ENCODE measurements at regions not wholly inside any gene's neighbourhood (a gene's known extent, or its start where the extent isn't known, plus 50 kb on each side); places are given as distances from the start of the nearest gene placed in this dataset.
"Not testable (repeated sequence)": the region's sequence is repeated elsewhere in the genome, so short reads cannot be mapped to it uniquely, and the experiment has no call there.

DNA sequence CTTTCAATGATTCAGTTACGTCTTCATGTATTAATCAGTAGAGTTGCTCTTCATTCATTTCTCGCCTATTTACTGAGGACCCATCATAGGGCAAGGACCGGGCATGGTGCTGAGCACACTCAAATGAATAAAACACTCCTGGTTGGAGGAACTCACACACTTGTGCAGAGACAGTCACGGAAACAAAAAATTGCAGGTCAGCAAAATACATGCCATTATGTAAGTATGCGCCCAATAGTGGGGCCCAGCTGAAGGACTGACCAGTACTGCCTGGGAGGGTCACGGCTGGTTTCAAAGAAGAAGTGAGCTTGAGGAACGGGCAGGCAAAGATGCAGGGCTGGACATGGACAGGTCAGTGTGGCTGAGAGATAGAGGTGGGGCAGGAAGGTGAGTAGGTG, 102.9 kb downstream of the DDX1 start:
- Histone ChIP-seq H3K9me3 (no peaks in the 10 kb centered on the region), H3K4me3 (no peak overlapping the region), H3K4me1 (no peaks in the 10 kb centered on the region), H3K36me3 (no peaks in the 10 kb centered on the region), H3K27ac (no peak overlapping the region), H3K27me3 (no peaks in the 10 kb centered on the region)
- intact Hi-C loops (cut with DNase I; ENCODE audit: low total_unique reads) (no loop called here), in situ Hi-C loops (cut with MboI; ENCODE audit: low sequenced_read_pairs in 4 of 4) (no loop called here)
- no peak for TF ChIP-seq POLR2A (IDR thresholded peaks at IDR 0.05)
- TF ChIP-seq, protein P1, sequence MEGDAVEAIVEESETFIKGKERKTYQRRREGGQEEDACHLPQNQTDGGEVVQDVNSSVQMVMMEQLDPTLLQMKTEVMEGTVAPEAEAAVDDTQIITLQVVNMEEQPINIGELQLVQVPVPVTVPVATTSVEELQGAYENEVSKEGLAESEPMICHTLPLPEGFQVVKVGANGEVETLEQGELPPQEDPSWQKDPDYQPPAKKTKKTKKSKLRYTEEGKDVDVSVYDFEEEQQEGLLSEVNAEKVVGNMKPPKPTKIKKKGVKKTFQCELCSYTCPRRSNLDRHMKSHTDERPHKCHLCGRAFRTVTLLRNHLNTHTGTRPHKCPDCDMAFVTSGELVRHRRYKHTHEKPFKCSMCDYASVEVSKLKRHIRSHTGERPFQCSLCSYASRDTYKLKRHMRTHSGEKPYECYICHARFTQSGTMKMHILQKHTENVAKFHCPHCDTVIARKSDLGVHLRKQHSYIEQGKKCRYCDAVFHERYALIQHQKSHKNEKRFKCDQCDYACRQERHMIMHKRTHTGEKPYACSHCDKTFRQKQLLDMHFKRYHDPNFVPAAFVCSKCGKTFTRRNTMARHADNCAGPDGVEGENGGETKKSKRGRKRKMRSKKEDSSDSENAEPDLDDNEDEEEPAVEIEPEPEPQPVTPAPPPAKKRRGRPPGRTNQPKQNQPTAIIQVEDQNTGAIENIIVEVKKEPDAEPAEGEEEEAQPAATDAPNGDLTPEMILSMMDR (IDR thresholded peaks at IDR 0.05 in 4 of 5, conservative IDR thresholded peaks at IDR 0.05 in 1 of 5) = no peak
- no peak for DNase-seq
- no peak for ATAC-seq

DNA sequence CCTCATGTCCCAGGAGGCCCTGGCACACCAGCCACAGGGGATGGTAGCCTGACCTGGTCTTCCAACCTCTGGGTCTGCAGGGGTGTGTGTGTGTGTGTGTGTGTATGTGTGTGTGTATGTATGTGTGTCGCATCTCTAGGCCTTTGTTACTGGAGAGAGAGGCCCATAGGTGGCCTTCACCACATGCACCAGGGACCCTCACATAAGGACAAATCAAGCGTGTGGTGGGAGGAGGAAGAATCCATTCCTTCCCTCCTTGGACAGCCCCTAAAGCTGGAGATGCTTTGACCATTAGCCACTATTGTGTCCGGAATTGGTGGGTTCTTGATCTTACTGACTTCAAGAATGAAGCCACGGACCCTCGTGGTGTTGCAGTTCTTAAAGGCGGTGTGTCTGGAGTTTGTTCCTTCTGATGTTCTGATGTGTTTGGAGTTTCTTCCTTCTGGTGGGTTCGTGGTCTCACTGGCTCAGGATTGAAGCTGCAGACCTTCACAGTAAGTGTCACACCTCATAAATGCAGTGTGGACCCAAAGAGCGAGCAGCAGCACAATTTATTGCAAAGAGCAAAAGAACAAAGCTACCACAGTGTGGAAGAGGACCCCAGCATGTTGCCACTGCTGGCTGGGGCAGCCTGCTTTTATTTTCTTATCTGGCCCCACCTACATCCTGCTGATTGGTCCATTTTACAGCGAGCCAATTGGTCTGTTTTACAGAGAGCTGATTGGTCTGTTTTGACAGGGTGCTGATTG, 104.1 kb downstream of the DDX1 start:
- TF ChIP-seq POLR2A (IDR thresholded peaks at IDR 0.05) = no peak
- TF ChIP-seq, protein P1 (IDR thresholded peaks at IDR 0.05 in 4 of 5, conservative IDR thresholded peaks at IDR 0.05 in 1 of 5) = no peak
- no peaks in the 10 kb centered on the region for H3K27me3 ChIP-seq
- no peaks in the 10 kb centered on the region for H3K36me3 ChIP-seq
- ATAC-seq = no peak
- H3K4me3 ChIP-seq = no peak overlapping the region
- DNase-seq = no peak
- H3K27ac ChIP-seq = no peak overlapping the region
- in situ Hi-C loops (cut with MboI; ENCODE audit: low sequenced_read_pairs in 4 of 4) = no loop called here
- H3K4me1 ChIP-seq = no peaks in the 10 kb centered on the region
- intact Hi-C loops (cut with DNase I; ENCODE audit: low total_unique reads) = no loop called here
- no peaks in the 10 kb centered on the region for H3K9me3 ChIP-seq

DNA sequence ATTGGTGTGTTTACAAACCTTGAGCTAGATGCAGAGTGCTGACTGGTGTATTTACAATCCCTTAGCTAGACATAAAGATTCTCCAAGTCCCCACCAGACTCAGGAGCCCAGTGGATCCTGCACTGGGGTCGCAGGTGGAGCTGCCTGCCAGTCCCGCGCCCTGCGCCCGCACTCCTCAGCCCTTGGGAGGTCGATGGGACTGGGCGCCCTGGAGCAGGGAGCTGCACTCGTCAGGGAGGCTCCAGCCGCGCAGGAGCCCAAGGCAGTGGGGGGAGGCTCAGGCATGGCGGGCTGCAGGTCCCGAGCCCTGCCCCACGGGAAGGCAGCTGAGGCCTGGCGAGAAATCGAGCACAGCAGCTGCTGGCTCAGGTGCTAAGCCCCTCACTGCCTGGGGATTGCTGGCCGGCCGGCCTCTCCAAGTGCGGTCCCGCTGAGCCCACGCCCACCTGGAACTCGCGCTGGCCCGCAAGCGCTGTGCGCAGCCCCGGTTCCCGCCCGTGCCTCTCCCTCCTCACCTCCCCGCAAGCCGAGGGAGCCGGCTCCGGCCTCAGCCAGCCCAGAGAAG, 105.0 kb downstream of the DDX1 start:
- H3K27me3 ChIP-seq; H3K4me1 ChIP-seq; in situ Hi-C loops (cut with MboI; ENCODE audit: low sequenced_read_pairs in 4 of 4); H3K4me3 ChIP-seq; H3K9me3 ChIP-seq; H3K27ac ChIP-seq; ATAC-seq; DNase-seq; intact Hi-C loops (cut with DNase I; ENCODE audit: low total_unique reads); H3K36me3 ChIP-seq: not testable (repeated sequence)

DNA sequence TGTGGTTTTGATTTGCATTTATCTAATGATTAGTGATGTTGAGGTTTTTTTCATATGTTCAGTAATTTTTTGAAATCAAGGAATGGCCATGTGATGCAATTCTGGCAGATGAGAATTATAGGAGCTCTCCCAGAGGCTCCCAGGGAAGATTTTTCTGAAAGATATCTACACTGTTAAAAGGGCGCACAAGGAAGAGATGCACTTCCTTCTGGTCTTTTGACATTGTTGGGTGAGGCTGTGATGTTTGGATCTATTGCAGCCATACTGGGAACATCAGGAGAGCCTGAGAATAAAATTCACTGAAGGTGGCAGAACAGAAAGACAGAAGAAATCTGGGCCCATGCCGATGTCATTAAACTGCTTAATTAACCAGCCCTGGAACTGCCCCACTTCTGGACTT, 108.5 kb downstream of the DDX1 start:
- Histone ChIP-seq H3K4me1 (no peaks in the 10 kb centered on the region), H3K36me3 (no peaks in the 10 kb centered on the region), H3K9me3 (no peaks in the 10 kb centered on the region), H3K4me3 (no peak overlapping the region), H3K27ac (no peak overlapping the region), H3K27me3 (no peaks in the 10 kb centered on the region)
- no peak for DNase-seq
- TF ChIP-seq POLR2A (IDR thresholded peaks at IDR 0.05) = no peak
- TF ChIP-seq, protein P1 (IDR thresholded peaks at IDR 0.05 in 4 of 5, conservative IDR thresholded peaks at IDR 0.05 in 1 of 5) = no peak
- in situ Hi-C loops (cut with MboI; ENCODE audit: low sequenced_read_pairs in 4 of 4) (no loop called here), intact Hi-C loops (cut with DNase I; ENCODE audit: low total_unique reads) (no loop called here)
- ATAC-seq = no peak

DNA sequence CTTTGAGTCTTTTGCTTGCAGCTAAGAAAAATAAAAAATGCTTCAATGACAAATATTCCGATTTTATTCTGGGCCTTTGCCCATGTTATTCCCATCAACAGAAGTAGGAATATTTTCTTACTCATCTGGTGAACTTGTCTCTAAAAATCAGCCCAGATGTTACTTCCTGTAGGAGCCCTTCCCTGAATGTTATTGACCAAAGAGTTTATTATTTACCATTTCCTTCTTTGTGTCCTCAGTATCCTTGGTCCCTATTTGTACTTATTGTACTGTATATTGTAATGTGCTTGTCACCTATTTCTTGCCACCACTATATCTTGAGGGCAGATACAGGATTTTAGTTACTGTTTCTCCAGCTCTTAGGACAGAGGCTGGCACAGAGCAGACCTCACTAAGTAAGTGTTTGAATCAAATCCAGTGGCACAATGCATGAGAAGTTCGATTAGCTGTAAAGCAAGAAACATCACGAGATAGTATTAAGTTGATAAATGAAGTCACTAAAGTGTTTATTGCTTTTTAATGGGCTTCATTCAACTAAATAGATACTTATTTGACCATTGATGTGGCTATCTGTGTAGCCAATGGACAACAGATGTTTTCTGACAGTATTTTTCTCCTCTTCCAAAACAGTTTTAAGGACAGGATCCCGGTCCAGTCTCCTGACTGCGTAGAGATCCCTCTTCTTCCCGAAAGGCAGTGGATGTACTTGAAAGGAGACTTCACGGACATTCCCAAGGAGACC, 109.1 kb downstream of the DDX1 start:
- H3K27ac ChIP-seq = no peak overlapping the region
- intact Hi-C loops (cut with DNase I; ENCODE audit: low total_unique reads) = no loop called here
- H3K9me3 ChIP-seq = no peaks in the 10 kb centered on the region
- H3K4me1 ChIP-seq = no peaks in the 10 kb centered on the region
- H3K36me3 ChIP-seq = no peaks in the 10 kb centered on the region
- H3K27me3 ChIP-seq = no peaks in the 10 kb centered on the region
- H3K4me3 ChIP-seq = no peak overlapping the region
- TF ChIP-seq, protein P1 (IDR thresholded peaks at IDR 0.05 in 4 of 5, conservative IDR thresholded peaks at IDR 0.05 in 1 of 5) = no peak
- TF ChIP-seq POLR2A (IDR thresholded peaks at IDR 0.05) = no peak
- DNase-seq (no peak), ATAC-seq (no peak)
- in situ Hi-C loops (cut with MboI; ENCODE audit: low sequenced_read_pairs in 4 of 4) = no loop called here
